Activated CD8-positive, alpha-beta T cell treated with anti-CD3 and anti-CD28 coated beads for 36 hours (primary cell): ENCODE measurements at regions not wholly inside any gene's neighbourhood (a gene's known extent, or its start where the extent isn't known, plus 50 kb on each side); places are given as distances from the start of the nearest gene placed in this dataset.

Source experiments
- ATAC-seq: fragments of 200-7000 bp; cut with Tn5 transposase; one replicate; pipeline ENCODE4 v1.10.0; 2021; ENCODE audit warnings: mild to moderate bottlenecking, moderate library complexity
- CTCF ChIA-PET: fragments of 350-600 bp; sonication (Branson Sonifier 250); formaldehyde crosslinking; loops from one replicate; lab custom pipeline; 2021; ENCODE audit warnings: antibody characterized with exemption; lab: Charles Lee
- POLR2A ChIA-PET: fragments of 350-600 bp; sonication (Branson Sonifier 250); formaldehyde crosslinking; loops from one replicate; lab custom pipeline; 2021; ENCODE audit warnings: antibody characterized with exemption; lab: Charles Lee
- DNase-seq: peaks from one replicate; pipeline ENCODE4 v3.0.0-alpha.2; 2020
- H3K27ac Mint-ChIP-seq: one replicate; pipeline ENCODE4 v1.8.0; 2021; ENCODE audit warnings: mild to moderate bottlenecking, mixed read lengths
- H3K27me3 Mint-ChIP-seq: one replicate; pipeline ENCODE4 v1.8.0; 2021; ENCODE audit warnings: mixed read lengths
- H3K36me3 Mint-ChIP-seq: one replicate; pipeline ENCODE4 v1.8.0; 2021; ENCODE audit warnings: low read depth, mixed read lengths
- H3K4me1 Mint-ChIP-seq: one replicate; pipeline ENCODE4 v1.8.0; 2021; ENCODE audit warnings: low read depth, mixed read lengths
- H3K4me3 Mint-ChIP-seq: one replicate; pipeline ENCODE4 v1.8.0; 2021; ENCODE audit warnings: mild to moderate bottlenecking, moderate library complexity, mixed read lengths
- H3K9me3 Mint-ChIP-seq: one replicate; pipeline ENCODE4 v1.8.0; 2021; ENCODE audit warnings: mixed read lengths
- intact Hi-C: fragments of 100-400 bp; cut with micrococcal nuclease; formaldehyde crosslinking; loops from one replicate; pipeline ENCODE4 v1.10.0; 2022
- TF ChIP-seq, protein P1 (sequence below): fragments of 200-600 bp; IDR thresholded peaks from one replicate; pipeline ENCODE4 v1.8.0; 2022; ENCODE audit warnings: antibody characterized with exemption, mild to moderate bottlenecking

DNA sequence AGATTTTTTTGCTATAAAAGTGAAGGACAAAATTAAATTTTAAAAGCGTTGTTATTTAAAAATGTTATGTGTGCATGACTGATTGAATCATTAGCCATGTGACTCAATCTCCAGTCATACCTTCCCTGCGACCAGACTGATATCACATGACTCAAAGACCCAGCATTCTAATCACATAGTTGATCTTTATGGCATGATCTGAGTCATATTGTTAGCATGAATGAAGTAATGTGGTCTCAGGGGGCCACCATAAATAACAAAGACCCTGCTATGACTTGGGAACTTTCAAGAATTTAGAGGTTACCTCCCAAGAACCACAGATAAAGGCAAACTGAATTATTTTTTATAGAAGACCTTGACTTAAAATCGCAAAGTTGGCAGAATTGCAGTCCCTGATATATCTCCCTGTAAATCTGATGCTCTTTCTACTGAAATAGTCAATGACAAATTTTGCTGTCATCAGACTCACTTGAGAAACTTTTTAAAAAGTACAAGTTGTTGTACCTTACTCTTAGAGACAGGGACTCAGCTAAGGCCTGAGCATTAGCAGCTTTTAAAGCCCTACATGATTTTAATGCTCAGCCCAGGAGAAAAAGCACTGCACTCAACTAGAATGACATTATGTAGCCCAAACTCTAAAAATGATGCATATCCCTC lies 717.3 kb downstream of the XPNPEP1 start:
- POLR2A ChIA-PET: no interaction called here
- ATAC-seq (no peak), DNase-seq (no peak)
- no peaks in the 10 kb centered on the region for H3K4me1 Mint-ChIP-seq
- no peaks in the 10 kb centered on the region for H3K36me3 Mint-ChIP-seq
- H3K27me3 Mint-ChIP-seq: no peaks in the 10 kb centered on the region
- intact Hi-C loops: no loop called here
- TF ChIP-seq, protein P1, sequence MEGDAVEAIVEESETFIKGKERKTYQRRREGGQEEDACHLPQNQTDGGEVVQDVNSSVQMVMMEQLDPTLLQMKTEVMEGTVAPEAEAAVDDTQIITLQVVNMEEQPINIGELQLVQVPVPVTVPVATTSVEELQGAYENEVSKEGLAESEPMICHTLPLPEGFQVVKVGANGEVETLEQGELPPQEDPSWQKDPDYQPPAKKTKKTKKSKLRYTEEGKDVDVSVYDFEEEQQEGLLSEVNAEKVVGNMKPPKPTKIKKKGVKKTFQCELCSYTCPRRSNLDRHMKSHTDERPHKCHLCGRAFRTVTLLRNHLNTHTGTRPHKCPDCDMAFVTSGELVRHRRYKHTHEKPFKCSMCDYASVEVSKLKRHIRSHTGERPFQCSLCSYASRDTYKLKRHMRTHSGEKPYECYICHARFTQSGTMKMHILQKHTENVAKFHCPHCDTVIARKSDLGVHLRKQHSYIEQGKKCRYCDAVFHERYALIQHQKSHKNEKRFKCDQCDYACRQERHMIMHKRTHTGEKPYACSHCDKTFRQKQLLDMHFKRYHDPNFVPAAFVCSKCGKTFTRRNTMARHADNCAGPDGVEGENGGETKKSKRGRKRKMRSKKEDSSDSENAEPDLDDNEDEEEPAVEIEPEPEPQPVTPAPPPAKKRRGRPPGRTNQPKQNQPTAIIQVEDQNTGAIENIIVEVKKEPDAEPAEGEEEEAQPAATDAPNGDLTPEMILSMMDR: no peak
- no peak overlapping the region for H3K4me3 Mint-ChIP-seq
- H3K27ac Mint-ChIP-seq: no peak overlapping the region
- CTCF ChIA-PET: no interaction called here
- H3K9me3 Mint-ChIP-seq: peaks cover 1% of the 10 kb centered on the region

- Mint-ChIP-seq H3K27me3 (no peaks in the 10 kb centered on the region), H3K4me3 (no peak overlapping the region), H3K9me3 (peaks cover 1% of the 10 kb centered on the region), H3K36me3 (no peaks in the 10 kb centered on the region), H3K27ac (no peak overlapping the region), H3K4me1 (no peaks in the 10 kb centered on the region)
- ATAC-seq (no peak), DNase-seq (no peak)
- intact Hi-C loops: no loop called here
- TF ChIP-seq, protein P1: no peak
- ChIA-PET CTCF (no interaction called here), POLR2A (no interaction called here)
Observed at GRCh38 chr10:109203646-109204353, 719.5 kb downstream of the XPNPEP1 start.

DNA sequence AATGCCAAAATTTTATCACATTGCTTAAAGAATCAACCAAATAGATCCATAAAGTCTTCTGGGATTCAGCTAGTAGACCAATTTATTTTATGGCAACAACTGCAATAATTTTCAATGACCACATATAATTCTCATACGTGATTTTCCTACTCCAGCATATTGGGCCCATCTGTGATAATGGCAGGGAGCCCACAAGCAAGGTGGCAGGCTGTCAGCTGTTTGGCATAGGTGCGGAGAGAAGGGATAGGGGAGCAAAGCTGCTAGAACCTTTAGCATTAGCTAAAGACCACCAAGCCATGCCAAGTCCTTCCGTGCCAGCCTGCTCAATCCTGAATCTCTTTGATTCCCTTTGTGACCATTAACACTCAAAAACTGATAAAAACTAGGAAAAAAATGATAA lies 721.2 kb downstream of the XPNPEP1 start:
- H3K27ac Mint-ChIP-seq: no peak overlapping the region
- ChIA-PET CTCF (no interaction called here), POLR2A (no interaction called here)
- peaks cover 3% of the 10 kb centered on the region for H3K9me3 Mint-ChIP-seq
- ATAC-seq: no peak
- no peak for DNase-seq
- TF ChIP-seq, protein P1: no peak
- no peaks in the 10 kb centered on the region for H3K4me1 Mint-ChIP-seq
- no peaks in the 10 kb centered on the region for H3K36me3 Mint-ChIP-seq
- no peak overlapping the region for H3K4me3 Mint-ChIP-seq
- H3K27me3 Mint-ChIP-seq: no peaks in the 10 kb centered on the region
- intact Hi-C loops: no loop called here

GRCh38 chr10:109200646-109201045 lies 722.7 kb downstream of the XPNPEP1 start:
- H3K27me3 Mint-ChIP-seq: no peaks in the 10 kb centered on the region
- peaks cover 3% of the 10 kb centered on the region for H3K9me3 Mint-ChIP-seq
- no peaks in the 10 kb centered on the region for H3K4me1 Mint-ChIP-seq
- intact Hi-C loops: no loop called here
- DNase-seq (no peak), ATAC-seq (no peak)
- no peaks in the 10 kb centered on the region for H3K36me3 Mint-ChIP-seq
- no peak overlapping the region for H3K27ac Mint-ChIP-seq
- POLR2A ChIA-PET: interaction anchor here (1.0 kb wide), 1 partner anchor 23 kb away, joined by 4 read pairs; no protein-coding TSS in a partner anchor
- no peak overlapping the region for H3K4me3 Mint-ChIP-seq
- TF ChIP-seq, protein P1: no peak
- CTCF ChIA-PET: no interaction called here

DNA sequence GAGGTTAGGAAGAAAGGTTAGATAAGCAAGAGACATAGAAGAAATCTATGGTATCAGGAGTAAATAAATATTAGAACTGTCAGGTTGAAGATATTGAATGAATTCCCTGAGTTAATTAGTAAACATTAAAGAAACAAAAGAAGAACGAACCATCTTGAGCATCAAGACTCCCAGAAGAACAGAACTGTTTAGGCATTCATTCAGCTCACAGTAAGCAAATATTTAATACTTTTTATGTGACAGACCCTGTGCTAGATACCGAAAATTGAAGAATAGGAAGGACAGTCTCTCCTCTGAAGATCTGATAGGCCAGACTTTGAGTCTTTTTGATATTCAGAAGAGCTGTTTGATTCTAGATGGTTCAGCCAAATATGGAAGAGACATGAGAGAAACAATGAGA lies 731.5 kb downstream of the XPNPEP1 start:
- intact Hi-C loops: loop anchor here (2.0 kb wide), 1 partner anchor 53 kb away; no protein-coding TSS in a partner anchor
- Mint-ChIP-seq H3K4me3 (no peak overlapping the region), H3K4me1 (no peaks in the 10 kb centered on the region), H3K9me3 (peaks cover 10% of the 10 kb centered on the region), H3K27ac (no peak overlapping the region), H3K36me3 (no peaks in the 10 kb centered on the region), H3K27me3 (no peaks in the 10 kb centered on the region)
- POLR2A ChIA-PET: interaction anchor here (0.5 kb wide), 1 partner anchor 48 kb away, joined by 3 read pairs; no protein-coding TSS in a partner anchor
- no peak for DNase-seq
- ATAC-seq: no peak
- CTCF ChIA-PET: no interaction called here
- TF ChIP-seq, protein P1: no peak
